ENCODE measurements at regions not wholly inside any gene's neighbourhood (a gene's known extent, or its start where the extent isn't known, plus 50 kb on each side); places are given as distances from the start of the nearest gene placed in this dataset.
A peak's percentile ranks its signal among the peaks of the same experiment; 100 is the strongest.

DNA sequence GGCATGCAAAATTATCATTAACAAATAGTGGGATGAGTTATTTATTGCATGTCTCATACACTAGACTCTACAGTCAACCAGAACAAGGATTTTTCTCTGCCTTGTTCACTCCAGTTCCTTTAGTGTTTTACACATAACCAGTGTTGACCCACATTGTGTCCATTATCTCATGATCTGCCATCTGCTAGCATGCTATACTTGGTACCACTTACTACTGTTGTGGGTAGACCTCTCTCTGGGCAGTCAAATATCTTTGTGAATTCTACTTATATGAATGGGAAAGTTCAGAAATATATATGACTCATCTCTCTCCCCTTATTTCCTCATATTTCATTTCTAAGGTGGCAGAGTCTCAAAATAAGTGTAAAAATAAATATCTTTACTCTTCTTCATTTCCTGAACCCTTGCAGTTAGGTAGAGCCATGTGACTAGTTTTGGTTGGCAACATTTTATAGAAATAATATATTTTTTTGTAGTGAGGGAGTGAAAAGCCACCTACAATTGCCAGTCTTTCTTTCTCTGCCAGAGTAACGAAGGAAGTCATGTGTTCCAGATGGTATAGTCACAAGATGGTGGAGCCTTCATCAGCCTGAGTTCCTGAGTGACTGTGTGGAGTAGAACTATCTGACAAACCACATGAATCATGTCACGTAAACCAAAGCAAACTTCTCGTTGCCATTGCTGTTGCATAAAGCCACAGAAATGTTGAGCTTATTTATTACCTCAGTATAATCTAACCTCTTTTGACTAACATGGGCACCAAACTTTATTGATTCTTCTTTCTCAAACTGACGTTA is 704.0 kb downstream of the RNF144A start:
- H3K4me3 ChIP-seq (ENCODE audit: low read length): no peak overlapping the region
- no peak overlapping the region for H3K4me2 ChIP-seq (ENCODE audit: low read length)
- no peaks in the 10 kb centered on the region for H3K27me3 ChIP-seq (ENCODE audit: control insufficient read depth, low read length)
- peaks cover 68% of the 10 kb centered on the region for H3K4me1 ChIP-seq (ENCODE audit: control insufficient read depth, low read length)
- peaks cover 23% of the 10 kb centered on the region; the same call in 1 of the 2 replicates for H3K9me3 ChIP-seq (ENCODE audit: control insufficient read depth, insufficient read depth, low read length)
- peaks cover 12% of the 10 kb centered on the region for H3K36me3 ChIP-seq (ENCODE audit: control insufficient read depth, low read length)
- peaks cover 6% of the 10 kb centered on the region; the same call in 1 of the 2 replicates for H3F3A ChIP-seq (ENCODE audit: control insufficient read depth, insufficient read depth)
- no peaks in the 10 kb centered on the region for H3K9me2 ChIP-seq (replicated peaks; ENCODE audit: control insufficient read depth, low read length)
- no peak overlapping the region for H3K27ac ChIP-seq (ENCODE audit: low read depth, low read length)
- H3K79me2 ChIP-seq (ENCODE audit: control insufficient read depth, low read length): no peaks in the 10 kb centered on the region
- H4K20me1 ChIP-seq (ENCODE audit: control insufficient read depth, insufficient read depth, low read depth, low read length): no peaks in the 10 kb centered on the region
- TF ChIP-seq, protein P1, sequence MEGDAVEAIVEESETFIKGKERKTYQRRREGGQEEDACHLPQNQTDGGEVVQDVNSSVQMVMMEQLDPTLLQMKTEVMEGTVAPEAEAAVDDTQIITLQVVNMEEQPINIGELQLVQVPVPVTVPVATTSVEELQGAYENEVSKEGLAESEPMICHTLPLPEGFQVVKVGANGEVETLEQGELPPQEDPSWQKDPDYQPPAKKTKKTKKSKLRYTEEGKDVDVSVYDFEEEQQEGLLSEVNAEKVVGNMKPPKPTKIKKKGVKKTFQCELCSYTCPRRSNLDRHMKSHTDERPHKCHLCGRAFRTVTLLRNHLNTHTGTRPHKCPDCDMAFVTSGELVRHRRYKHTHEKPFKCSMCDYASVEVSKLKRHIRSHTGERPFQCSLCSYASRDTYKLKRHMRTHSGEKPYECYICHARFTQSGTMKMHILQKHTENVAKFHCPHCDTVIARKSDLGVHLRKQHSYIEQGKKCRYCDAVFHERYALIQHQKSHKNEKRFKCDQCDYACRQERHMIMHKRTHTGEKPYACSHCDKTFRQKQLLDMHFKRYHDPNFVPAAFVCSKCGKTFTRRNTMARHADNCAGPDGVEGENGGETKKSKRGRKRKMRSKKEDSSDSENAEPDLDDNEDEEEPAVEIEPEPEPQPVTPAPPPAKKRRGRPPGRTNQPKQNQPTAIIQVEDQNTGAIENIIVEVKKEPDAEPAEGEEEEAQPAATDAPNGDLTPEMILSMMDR (IDR thresholded peaks at IDR 0.05; ENCODE audit: low read depth, low read length, poor library complexity, severe bottlenecking): no peak
- TF ChIP-seq EZH2phosphoT487 (IDR thresholded peaks at IDR 0.05; ENCODE audit: borderline replicate concordance, low read length): no peak

DNA sequence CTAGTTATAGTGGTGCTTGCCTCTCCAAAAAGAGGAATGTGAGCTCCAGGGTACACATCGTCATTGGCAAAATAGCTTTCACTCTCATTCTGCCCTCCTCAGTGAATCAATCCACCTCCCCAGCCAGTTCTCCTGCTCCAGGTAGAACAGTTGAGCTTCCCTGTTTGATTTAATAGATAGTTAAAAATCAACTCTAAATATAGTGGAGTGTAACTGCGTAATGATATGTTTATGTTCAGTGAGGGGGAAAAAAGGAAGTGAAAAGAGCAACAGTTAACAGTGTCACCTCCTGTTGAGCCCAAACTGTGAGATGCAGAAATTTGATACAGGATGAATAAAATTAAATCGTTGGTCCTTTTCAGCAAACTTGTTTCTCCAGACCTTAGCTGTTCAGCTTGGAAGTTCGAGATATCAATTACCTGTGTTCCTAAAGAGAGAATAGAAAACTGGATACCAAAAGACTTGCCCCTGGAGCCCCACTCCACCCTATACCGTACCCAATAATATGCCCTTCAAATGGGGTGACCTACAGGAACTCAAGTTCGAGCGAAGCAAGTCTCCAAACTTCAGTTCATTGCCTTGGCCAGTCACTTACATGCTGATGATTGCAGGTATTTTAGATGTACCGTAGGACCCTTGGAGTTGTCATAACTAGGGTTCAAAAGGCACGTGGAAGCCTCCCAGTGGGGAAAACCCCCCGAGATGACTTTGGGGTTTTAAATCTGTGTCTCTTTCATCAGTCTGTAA is 708.4 kb downstream of the RNF144A start:
- Histone ChIP-seq H3K4me1 (ENCODE audit: control insufficient read depth, low read length) (peaks cover 73% of the 10 kb centered on the region), H3K9me2 (replicated peaks; ENCODE audit: control insufficient read depth, low read length) (no peaks in the 10 kb centered on the region), H3K9me3 (ENCODE audit: control insufficient read depth, insufficient read depth, low read length) (peaks cover 44% of the 10 kb centered on the region), H3K4me3 (ENCODE audit: low read length) (peak overlapping the region; percentile 51), H3F3A (ENCODE audit: control insufficient read depth, insufficient read depth) (peaks cover 6% of the 10 kb centered on the region; the same call in 1 of the 2 replicates), H4K20me1 (ENCODE audit: control insufficient read depth, insufficient read depth, low read depth, low read length) (no peaks in the 10 kb centered on the region), H3K36me3 (ENCODE audit: control insufficient read depth, low read length) (peaks cover 30% of the 10 kb centered on the region), H3K4me2 (ENCODE audit: low read length) (peak overlapping the region; percentile 62), H3K27me3 (ENCODE audit: control insufficient read depth, low read length) (no peaks in the 10 kb centered on the region), H3K79me2 (ENCODE audit: control insufficient read depth, low read length) (no peaks in the 10 kb centered on the region), H3K27ac (ENCODE audit: low read depth, low read length) (peak overlapping the region; percentile 90)
- TF ChIP-seq, protein P1 (IDR thresholded peaks at IDR 0.05; ENCODE audit: low read depth, low read length, poor library complexity, severe bottlenecking): no peak
- no peak for TF ChIP-seq EZH2phosphoT487 (IDR thresholded peaks at IDR 0.05; ENCODE audit: borderline replicate concordance, low read length)

DNA sequence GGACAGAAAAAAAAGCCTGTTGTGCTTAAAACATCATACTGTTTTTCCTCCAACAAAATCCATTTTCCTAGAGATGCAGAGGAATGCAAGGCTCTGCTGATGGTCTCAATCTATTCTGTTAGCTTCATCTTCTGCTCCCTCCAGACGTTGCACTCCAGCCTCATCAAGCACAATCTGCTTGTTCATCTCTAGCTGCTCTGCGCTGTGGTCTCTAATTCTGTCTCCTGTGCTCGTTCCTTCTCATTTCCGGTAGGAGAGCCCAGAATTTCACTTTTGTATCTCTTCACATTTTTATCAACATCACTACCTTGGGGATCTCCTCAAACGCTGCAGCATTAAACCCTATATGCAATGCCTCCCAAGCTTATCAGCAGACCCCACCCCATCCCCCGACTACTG is 708.9 kb downstream of the RNF144A start:
- H3K4me3 ChIP-seq (ENCODE audit: low read length): peak overlapping the region; percentile 51
- peaks cover 6% of the 10 kb centered on the region; the same call in 1 of the 2 replicates for H3F3A ChIP-seq (ENCODE audit: control insufficient read depth, insufficient read depth)
- H3K4me1 ChIP-seq (ENCODE audit: control insufficient read depth, low read length): peaks cover 68% of the 10 kb centered on the region
- no peaks in the 10 kb centered on the region for H4K20me1 ChIP-seq (ENCODE audit: control insufficient read depth, insufficient read depth, low read depth, low read length)
- no peaks in the 10 kb centered on the region for H3K79me2 ChIP-seq (ENCODE audit: control insufficient read depth, low read length)
- peaks cover 29% of the 10 kb centered on the region for H3K36me3 ChIP-seq (ENCODE audit: control insufficient read depth, low read length)
- H3K9me3 ChIP-seq (ENCODE audit: control insufficient read depth, insufficient read depth, low read length): peaks cover 43% of the 10 kb centered on the region
- H3K4me2 ChIP-seq (ENCODE audit: low read length): peak overlapping the region; percentile 62
- peak overlapping the region; percentile 90 for H3K27ac ChIP-seq (ENCODE audit: low read depth, low read length)
- no peak for TF ChIP-seq EZH2phosphoT487 (IDR thresholded peaks at IDR 0.05; ENCODE audit: borderline replicate concordance, low read length)
- TF ChIP-seq, protein P1 (IDR thresholded peaks at IDR 0.05; ENCODE audit: low read depth, low read length, poor library complexity, severe bottlenecking): no peak
- H3K9me2 ChIP-seq (replicated peaks; ENCODE audit: control insufficient read depth, low read length): no peaks in the 10 kb centered on the region
- no peaks in the 10 kb centered on the region for H3K27me3 ChIP-seq (ENCODE audit: control insufficient read depth, low read length)

Measured in DOHH2 (cell line).